ENCODE measurements at regions not wholly inside any gene's neighbourhood (a gene's known extent, or its start where the extent isn't known, plus 50 kb on each side); places are given as distances from the start of the nearest gene placed in this dataset.

DNA sequence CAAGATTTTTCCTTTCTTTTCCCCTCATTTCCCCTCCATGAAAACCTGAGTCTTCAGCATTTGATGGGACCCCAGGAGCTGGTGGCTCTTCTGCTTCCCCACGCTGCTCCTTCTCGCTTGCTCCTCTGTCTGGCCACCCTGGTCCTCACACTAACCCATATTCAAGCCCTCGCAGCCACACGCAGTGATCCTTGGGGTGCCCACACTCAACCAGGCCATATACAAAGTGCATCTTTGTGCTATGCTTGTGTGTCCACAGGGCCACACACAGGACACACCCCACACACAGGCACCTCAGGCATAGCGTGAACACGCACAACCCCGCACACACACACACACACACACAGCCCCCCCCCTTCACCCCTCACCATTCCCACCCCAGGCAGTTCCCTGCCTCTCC is 132.1 kb downstream of the URI1 start:
- no peak for DNase-seq (ENCODE audit: extremely low spot score, unreplicated experiment)

DNA sequence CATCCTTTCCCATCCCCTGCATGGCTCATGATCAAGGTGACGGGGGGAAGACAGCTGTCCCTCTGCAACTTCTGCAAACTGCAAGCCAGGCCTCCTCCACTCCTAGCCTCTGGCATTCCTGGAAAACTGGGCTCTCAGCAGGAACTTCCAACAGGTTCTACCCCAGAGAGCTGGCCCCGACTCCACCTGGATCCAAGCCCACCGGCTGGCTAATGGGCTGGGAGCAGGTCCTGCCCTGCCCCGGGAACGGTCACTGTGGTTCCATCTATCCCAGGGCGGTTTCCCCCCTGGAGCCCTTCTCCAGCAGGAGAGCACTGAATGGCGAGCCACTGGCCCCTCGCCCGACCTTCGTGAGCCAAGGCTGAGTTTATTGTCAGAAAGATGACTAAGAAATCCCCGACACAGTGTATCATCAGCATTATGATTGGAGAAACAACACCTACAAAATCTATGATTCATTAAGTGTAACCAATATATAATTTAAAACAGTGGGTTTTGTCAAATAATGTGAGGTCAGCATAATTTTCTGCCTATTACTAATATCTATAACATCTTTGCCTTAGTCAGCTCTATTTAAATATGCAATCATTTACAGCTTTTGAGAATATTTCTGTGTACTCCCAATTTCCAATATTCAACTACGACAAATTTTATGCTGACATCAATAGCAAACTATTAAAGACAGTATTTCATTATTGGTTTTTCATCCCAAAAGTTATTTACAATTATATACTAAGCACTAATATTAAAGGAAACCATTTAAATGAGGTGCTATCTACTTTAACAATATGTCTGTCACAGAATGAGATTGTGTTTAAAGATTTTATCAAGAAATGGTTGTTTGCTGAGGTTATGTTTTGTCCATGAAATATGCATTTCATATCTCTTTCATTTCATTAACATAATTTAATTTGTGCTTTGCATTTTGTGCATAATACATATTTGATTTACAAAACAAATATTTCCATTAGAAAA is 133.0 kb downstream of the URI1 start:
- Mint-ChIP-seq H3K36me3 (ENCODE audit: unreplicated experiment) (no peaks in the 10 kb centered on the region), H3K9me3 (ENCODE audit: unreplicated experiment) (peaks cover 4% of the 10 kb centered on the region), H3K27ac (ENCODE audit: unreplicated experiment) (no peak overlapping the region), H3K4me1 (ENCODE audit: unreplicated experiment) (no peaks in the 10 kb centered on the region), H3K27me3 (ENCODE audit: unreplicated experiment) (no peaks in the 10 kb centered on the region), H3K4me3 (ENCODE audit: unreplicated experiment) (no peak overlapping the region)
- TF ChIP-seq, protein P1, sequence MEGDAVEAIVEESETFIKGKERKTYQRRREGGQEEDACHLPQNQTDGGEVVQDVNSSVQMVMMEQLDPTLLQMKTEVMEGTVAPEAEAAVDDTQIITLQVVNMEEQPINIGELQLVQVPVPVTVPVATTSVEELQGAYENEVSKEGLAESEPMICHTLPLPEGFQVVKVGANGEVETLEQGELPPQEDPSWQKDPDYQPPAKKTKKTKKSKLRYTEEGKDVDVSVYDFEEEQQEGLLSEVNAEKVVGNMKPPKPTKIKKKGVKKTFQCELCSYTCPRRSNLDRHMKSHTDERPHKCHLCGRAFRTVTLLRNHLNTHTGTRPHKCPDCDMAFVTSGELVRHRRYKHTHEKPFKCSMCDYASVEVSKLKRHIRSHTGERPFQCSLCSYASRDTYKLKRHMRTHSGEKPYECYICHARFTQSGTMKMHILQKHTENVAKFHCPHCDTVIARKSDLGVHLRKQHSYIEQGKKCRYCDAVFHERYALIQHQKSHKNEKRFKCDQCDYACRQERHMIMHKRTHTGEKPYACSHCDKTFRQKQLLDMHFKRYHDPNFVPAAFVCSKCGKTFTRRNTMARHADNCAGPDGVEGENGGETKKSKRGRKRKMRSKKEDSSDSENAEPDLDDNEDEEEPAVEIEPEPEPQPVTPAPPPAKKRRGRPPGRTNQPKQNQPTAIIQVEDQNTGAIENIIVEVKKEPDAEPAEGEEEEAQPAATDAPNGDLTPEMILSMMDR (IDR thresholded peaks at IDR 0.05): no peak
- DNase-seq (ENCODE audit: extremely low spot score, unreplicated experiment): no peak

More for the DNA sequence above, 132.1 kb downstream of the URI1 start:
- H3K4me3 Mint-ChIP-seq (ENCODE audit: unreplicated experiment): no peak overlapping the region
- H3K36me3 Mint-ChIP-seq (ENCODE audit: unreplicated experiment): no peaks in the 10 kb centered on the region
- TF ChIP-seq, protein P1 (IDR thresholded peaks at IDR 0.05): no peak
- H3K27ac Mint-ChIP-seq (ENCODE audit: unreplicated experiment): no peak overlapping the region
- H3K9me3 Mint-ChIP-seq (ENCODE audit: unreplicated experiment): no peaks in the 10 kb centered on the region
- H3K4me1 Mint-ChIP-seq (ENCODE audit: unreplicated experiment): no peaks in the 10 kb centered on the region
- H3K27me3 Mint-ChIP-seq (ENCODE audit: unreplicated experiment): no peaks in the 10 kb centered on the region

DNA sequence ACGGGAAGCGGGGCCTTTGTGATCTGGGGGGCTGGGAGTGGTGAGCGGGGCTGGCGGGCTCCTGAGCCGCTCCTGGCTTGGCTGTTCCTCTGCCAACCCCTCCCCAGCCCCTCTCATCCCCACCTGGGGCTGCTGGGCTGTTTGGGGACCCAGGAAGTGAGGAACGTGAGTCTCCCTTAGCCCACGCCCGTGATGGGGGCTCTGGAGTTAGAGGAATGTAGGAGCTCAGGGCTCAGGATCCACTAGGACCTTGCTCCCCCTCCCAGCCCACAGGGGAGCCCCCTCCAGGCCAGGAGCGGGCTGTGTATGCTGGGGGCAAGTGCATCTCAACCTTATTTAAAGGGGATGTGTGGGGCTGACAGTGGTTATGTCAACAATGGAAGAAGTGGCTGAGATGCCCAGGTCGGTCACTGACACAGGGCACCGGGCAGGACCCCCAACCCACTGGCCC is 134.1 kb downstream of the URI1 start:
- H3K4me1 Mint-ChIP-seq (ENCODE audit: unreplicated experiment): no peaks in the 10 kb centered on the region
- no peaks in the 10 kb centered on the region for H3K27me3 Mint-ChIP-seq (ENCODE audit: unreplicated experiment)
- no peak overlapping the region for H3K27ac Mint-ChIP-seq (ENCODE audit: unreplicated experiment)
- H3K36me3 Mint-ChIP-seq (ENCODE audit: unreplicated experiment): no peaks in the 10 kb centered on the region
- no peak overlapping the region for H3K4me3 Mint-ChIP-seq (ENCODE audit: unreplicated experiment)
- H3K9me3 Mint-ChIP-seq (ENCODE audit: unreplicated experiment): peaks cover 4% of the 10 kb centered on the region
- TF ChIP-seq, protein P1 (IDR thresholded peaks at IDR 0.05): no peak
- DNase-seq (ENCODE audit: extremely low spot score, unreplicated experiment): no peak

DNA sequence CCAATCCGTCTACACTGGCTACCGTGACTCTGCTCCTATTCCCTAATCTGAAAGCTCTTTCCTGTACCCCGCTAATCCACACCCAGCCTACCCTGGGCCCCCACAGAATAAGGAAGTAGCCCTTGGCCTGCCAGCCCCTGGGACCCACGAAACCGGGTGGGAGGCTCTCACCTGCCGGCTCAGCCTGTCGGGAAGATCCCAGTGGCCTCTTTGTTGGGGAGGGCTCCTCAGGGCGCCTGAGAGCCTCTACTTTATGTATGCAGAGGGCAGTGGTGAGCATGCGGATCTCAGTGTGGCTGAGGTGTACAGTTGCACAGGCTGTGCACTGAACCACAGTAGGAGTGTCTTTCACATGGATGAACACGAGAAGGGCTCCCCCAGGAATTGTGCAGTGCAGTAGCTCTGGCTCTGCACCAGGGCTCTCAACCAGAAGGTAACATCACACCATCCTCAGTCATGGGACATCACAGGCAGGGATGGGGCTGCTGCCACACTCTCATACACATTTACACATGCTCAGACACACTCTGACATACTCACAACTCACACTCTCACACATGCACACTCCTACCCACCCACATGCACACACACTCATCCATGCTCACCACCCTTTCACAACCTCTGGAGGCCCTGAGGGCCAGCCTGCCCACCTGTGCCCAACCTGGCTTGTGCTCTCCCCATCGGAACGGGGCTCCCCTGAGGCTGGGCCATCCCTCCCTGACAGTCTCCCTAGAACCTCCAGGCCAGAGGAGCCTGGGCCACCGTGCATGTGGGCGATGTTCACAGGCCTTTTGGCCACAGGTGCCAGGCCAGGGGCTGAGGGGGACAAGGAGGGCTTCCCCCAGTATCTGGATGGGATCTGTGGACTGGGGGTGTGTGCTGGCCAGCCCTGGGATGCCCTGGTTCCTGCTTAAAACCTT is 135.0 kb downstream of the URI1 start:
- peaks cover 4% of the 10 kb centered on the region for H3K9me3 Mint-ChIP-seq (ENCODE audit: unreplicated experiment)
- no peaks in the 10 kb centered on the region for H3K27me3 Mint-ChIP-seq (ENCODE audit: unreplicated experiment)
- no peaks in the 10 kb centered on the region for H3K4me1 Mint-ChIP-seq (ENCODE audit: unreplicated experiment)
- TF ChIP-seq, protein P1 (IDR thresholded peaks at IDR 0.05): no peak
- H3K36me3 Mint-ChIP-seq (ENCODE audit: unreplicated experiment): no peaks in the 10 kb centered on the region
- DNase-seq (ENCODE audit: extremely low spot score, unreplicated experiment): no peak
- no peak overlapping the region for H3K27ac Mint-ChIP-seq (ENCODE audit: unreplicated experiment)
- H3K4me3 Mint-ChIP-seq (ENCODE audit: unreplicated experiment): no peak overlapping the region

Measured in osteocyte (in vitro differentiated cells).